Hematopoietic multipotent progenitor cell treated with erythropoietin and hydrocortisone succinate and interleukin-3 and kit ligand, for 17 days (in vitro differentiated cells): ENCODE measurements at regions not wholly inside any gene's neighbourhood (a gene's known extent, or its start where the extent isn't known, plus 50 kb on each side); places are given as distances from the start of the nearest gene placed in this dataset.
"Not testable (repeated sequence)": the region's sequence is repeated elsewhere in the genome, so short reads cannot be mapped to it uniquely, and the experiment has no call there.

Experiments used
- DNase-seq: peaks from one replicate; pipeline ENCODE4 v3.0.0-alpha.2; 2015; ENCODE audit warnings: low spot score

- no peak for DNase-seq
Measured at GRCh38 chr4:137861682-137862081, 329.4 kb upstream of the PCDH18 start.

- no peak for DNase-seq
Measured at GRCh38 chr4:137853424-137853823, 321.1 kb upstream of the PCDH18 start.

DNA sequence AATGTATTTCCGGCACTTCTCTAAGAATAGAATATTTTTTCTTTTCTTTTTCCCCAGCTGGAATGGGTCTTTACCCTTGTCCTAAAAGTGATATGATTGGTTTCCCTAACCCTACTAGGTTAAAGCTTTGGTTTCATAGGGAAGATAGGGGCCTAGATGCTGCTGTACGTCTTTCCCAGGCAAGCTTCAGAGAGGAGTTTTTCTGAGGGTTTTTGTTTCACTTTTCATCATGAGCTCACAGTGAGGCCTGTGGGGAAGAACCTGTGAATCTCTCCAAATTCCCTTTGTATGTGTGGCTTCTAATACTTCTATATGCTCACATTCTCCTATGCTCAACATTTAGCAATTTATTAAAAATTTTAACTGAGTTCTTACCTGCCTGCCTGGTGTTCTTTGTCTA, 320.0 kb upstream of the PCDH18 start:
- DNase-seq = no peak

GRCh38 chr4:137851435-137851834, 319.1 kb upstream of the PCDH18 start:
- DNase-seq = no peak

GRCh38 chr4:137827945-137828344, 295.7 kb upstream of the PCDH18 start:
- DNase-seq = not testable (repeated sequence)

- no peak for DNase-seq
Measured at GRCh38 chr4:137825505-137825904, 293.2 kb upstream of the PCDH18 start.

DNA sequence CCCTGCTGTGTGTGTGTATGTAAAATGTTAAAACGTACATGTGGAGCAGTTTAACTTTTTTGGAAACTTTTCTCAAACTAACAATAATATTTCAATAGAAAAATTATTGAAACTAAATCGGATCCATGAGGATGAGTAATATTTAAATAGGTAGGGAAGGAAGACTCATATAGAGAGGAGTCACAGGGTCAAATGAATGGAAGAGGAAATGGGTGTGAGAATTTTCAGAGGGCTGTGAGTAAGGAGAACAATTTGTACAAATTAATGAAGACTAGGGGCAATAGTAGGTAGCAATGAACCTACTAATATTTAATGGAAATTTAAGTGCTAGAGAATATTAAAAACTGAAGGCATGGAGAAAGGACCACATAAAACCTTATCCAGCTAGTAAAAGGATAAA, 290.7 kb upstream of the PCDH18 start:
- no peak for DNase-seq

- DNase-seq = no peak
Measured at GRCh38 chr4:137819964-137820383, 287.7 kb upstream of the PCDH18 start.

- no peak for DNase-seq
Measured at GRCh38 chr4:137812258-137812657, 280.0 kb upstream of the PCDH18 start.

DNA sequence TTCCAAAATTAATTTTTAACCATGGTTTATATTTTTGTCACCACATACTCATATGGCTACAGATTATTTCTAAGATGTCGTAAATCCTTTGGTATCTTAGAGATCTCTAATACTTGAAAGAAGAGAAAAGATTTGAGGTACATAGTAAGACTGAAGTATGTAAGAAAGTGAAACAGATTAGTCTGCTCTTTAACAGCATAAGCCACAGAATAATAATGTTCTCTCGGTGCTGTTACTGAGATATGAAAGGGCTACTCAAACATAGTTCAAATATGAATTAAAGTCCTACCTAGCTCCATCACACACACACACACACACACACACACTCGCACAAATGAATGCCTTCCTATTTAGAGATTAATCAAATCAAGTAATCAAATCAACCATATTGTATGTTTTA, 274.1 kb upstream of the PCDH18 start:
- no peak for DNase-seq

- DNase-seq = no peak
Measured at GRCh38 chr4:137804906-137805495, 272.7 kb upstream of the PCDH18 start.

DNA sequence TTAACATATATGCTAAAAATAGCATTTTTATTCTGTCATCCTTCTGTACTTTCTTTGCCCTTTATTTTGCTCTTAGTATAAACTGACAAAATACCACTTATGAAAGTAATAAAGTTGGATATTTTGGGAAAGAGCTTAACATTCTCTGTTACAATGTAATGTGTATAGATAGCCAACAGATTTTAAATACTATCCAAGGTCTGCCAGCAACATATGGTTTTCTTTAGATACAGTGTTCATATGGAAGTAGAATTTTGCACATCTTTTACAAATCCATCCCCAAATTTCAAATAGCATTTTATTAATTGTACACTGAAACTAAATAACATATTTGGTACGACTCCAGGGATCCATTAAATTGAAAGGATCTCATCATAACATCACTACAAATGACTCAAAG, 268.6 kb upstream of the PCDH18 start:
- no peak for DNase-seq

GRCh38 chr4:137794764-137795254, 262.5 kb upstream of the PCDH18 start:
- no peak for DNase-seq

DNA sequence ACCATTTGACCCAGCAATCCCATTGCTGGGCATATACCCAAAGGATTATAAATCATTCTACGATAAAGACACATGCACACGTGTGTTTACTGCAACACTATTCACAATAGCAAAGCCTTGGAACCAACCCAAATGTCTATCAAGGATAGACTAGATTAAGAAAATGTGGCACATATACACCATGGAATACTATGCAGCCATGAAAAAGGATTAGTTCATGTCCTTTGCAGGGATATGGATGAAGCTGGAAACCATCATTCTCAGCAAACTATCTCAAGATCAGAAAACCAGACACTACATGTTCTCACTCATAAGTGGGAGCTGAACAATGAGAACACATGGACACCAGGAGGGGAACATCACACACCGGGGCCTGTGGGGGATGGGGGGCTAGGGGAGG, 257.0 kb upstream of the PCDH18 start:
- DNase-seq = not testable (repeated sequence)

DNA sequence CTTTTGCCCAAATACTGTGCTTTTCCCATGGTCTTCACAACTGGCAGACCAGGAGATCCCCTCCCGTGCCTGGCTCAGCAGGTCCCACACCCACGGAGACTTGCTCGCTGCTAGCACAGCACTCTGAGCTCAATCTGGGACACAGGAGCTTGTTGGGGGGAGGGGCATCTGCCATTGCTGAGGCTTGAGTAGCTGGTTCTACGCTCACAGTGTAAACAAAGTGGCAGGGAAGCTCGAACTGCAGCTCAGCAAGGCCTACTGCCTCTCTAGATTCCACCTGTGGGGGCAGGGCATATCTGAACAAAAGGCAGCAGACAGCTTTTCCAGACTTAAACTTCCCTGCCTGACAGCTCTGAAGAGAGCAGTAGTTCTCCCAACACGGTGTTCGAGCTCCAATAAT, 251.6 kb upstream of the PCDH18 start:
- DNase-seq = not testable (repeated sequence)

DNA sequence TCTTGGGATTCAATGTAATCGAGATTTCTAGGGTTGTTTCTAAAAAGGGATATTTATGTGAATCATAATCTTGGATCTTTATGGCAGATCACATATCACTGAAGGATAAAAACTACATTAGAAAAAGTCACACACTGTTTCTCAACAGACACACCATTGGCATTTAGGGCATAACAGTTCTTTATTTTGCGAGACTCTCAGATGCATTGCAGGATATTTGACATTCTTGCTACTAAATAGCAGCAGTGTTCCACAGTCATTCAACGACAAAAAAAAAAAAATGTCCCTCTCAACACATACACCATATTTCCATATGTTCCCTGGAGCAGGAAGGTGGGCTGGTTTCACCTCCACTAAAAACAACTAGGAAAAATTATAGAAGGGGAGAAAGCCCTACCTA, 243.4 kb upstream of the PCDH18 start:
- DNase-seq = no peak

DNA sequence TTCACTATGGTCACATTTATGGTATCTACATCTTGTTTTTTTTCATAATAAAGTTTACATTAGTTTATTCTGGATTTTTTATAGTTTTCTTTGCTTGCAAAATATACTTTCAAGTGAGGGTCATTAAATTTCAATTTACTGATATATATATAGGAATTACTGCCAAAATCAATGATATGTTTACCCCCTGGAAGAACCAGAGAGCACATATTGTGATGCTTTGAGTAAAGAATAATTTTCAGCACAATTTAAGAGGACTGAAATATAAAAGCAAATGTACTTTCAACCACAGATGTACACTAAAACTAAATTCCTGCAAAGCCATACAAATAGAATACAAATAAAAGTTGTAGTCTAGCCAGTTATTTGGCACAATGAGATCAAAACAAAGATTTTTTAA, 242.2 kb upstream of the PCDH18 start:
- DNase-seq = no peak

DNA sequence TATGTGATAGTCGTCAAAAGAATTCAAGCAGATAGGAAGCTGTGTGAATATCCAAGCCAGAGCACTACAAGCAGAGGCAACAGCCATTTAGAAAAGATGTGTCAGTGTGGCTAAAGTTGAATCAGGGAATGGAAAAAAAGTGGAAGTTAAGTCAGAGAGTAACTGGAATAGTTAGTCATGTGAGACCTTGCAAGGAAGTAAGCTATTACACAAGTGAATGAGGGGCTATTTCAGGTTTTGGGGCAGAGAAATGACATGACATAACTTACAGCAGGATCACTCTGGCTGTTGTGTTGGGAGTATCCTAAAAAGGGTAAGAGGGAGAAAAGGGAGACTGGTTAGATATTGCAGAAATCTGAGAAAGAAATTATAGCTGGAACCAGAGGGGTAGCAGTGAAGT, 236.6 kb upstream of the PCDH18 start:
- DNase-seq = no peak

DNA sequence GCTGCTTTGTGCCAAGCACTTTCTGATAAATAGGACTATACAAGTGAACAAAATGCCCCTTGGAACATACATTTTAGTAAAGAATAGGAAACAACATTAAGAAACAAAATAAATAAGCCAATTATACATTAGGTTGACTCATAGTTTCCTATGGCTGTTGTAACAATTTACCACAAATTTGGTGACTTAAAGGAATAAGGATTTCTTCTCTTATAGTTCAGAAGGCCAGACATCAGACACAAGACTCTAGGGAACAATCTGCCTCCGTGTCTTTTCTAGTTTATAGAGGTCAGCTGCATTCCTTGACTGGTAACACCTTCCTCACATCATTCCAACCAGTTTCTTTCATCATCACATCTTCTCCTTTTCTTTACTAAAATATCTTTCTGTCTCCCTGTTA, 235.9 kb upstream of the PCDH18 start:
- no peak for DNase-seq

DNA sequence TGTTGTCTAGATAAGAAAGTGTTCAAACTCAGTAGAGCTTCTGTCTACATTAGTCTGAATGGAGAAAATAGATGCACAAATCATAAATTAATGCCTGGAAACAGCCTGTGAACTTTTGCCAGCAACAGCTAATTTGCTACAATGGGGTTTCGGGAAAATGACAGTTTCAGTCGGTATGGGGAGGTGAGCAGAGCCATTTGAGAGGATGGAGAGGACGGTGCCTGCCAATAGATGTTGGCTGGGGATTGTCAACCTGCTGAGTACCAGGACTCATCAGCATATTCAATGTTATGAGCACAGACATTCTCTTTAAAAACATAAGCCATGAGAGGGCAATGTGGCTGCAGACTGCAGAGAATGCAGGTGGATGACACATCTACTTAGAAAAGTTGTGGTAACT, 230.3 kb upstream of the PCDH18 start:
- DNase-seq = no peak

DNA sequence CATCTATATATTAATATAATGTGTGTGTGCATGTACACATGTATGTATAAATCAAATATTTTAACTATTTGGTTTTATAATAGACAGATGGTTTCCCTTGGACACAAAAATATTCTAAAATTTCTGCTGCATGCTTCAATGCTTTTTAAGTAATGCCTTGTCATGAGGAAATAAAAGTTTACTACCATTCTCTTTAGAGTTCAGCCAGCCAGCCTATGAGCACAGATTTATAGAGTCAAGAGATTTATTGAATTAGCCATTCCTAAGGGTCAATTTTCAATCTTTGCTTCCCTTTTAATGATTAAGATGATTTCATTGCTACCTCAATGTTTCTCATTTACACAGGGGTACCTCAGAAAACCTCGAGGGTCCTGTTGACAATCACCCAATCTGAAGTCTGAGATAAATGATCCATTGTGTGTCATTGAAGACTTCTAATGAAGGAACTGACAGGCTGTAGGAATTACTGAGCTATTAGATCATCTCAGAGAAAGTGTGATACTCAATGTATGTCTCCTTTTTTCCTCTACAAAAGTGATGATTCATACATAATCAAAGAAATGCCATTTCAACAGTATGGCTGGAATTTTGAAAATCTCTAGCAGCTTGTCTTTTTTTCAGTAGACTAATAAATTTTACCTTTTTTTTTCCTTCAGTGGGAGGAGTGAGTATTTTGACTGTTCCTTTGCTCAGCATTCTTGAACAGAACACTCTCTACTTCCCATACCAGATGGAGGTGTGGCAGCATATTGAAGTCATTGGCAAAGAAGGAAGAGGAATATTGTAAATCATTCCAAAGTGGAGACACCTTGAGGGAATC, 222.6 kb upstream of the PCDH18 start:
- DNase-seq = no peak

DNA sequence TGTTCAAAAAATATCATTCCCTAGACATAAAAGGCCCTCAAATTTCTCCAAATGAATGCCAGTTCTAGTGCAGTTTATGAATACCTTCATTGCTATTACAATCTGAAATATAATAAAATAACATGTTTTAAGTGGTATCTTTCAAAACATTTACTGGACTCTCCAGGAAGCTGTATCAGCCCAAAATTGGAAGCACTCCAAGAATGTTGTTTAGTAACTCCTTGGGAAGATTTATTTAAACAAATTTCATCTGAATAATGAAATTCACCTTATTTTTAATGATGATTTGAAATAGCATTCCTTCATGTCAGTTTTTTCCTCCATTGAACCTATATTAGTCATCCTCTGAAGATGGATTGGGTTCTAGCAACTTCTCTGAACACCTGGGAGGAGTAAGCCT, 217.2 kb upstream of the PCDH18 start:
- no peak for DNase-seq

DNA sequence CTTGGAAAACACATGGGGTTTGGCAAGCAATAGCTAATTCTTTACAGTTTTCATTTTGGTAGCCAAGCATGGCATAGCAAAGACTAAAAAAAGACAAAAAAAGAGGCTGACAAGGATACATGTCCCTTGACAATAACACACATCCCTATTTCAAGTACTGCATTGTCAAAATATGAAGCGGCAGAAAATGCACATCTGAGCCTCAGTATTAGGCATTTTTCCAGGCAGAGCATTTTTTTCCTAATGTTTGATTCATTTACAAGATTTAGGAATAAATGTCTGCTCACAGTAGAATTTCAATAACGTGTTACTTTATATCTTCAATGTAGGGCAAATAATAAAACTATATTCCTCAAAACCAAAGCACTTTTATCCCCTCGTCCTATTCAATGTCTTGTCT, 216.3 kb upstream of the PCDH18 start:
- no peak for DNase-seq

DNA sequence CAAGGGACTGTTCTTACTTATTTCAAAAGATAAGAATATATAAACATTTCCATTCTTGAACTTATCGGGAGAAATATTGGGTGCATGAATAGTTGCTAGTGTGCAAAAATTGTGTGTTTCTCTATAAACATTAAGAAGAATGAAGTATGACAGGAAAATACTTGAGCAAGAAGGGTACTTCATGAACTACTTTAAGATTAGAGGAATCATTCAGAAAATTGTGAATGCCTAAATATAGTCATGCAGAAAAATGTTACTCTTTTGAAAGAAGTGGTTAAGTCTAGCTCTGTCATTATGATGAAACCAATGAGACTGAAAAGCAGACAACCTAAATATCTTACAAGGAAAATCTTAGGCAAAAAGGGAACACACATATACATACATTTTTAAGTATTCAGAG, 207.8 kb upstream of the PCDH18 start:
- no peak for DNase-seq
